ENCODE measurements at regions not wholly inside any gene's neighbourhood (a gene's known extent, or its start where the extent isn't known, plus 50 kb on each side); places are given as distances from the start of the nearest gene placed in this dataset.

DNA sequence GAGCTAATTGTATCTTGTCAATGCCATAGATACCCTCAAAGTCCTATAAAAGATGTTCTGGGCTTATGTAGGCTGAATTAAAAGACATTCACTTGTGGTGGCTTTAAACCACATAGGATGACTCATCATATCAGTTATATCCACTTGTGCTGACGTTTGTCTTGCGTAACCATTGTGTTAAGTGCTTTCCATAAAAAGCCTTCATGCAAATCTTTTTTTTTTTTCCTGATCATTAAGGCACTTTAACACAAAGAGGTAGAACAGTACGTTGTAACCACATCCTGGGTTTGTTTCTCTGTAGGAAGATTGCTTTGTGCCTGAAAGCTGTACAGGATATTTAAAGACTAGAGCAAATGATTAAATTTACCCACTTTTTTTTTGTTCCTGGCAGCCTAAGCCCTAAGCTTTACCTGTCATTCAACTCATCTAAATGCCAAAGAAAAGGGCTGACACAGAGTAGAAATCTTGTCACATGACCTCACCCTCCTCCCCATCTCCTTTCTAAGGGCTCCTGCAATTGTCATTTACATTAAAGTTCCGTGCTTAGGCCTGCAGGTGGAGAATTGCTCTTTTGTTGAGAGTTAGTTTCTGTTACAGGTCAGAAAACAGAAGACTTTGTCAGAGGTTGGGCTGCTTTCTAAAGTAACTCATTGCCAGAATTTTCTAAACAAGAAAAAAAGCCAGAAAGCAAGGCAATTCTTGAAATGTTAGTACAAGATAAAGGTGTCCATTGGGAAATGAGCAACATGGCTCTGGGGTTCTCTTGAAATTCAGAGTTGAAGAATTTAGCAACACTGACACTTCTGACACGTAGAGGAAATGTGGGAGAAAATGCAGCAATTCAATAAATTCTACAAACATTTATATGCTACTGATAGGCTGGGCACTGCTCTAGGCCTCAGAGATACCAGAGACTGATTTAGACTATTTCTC lies 555.6 kb downstream of the PPARGC1A start (continued):
- TF ChIP-seq, protein P1, sequence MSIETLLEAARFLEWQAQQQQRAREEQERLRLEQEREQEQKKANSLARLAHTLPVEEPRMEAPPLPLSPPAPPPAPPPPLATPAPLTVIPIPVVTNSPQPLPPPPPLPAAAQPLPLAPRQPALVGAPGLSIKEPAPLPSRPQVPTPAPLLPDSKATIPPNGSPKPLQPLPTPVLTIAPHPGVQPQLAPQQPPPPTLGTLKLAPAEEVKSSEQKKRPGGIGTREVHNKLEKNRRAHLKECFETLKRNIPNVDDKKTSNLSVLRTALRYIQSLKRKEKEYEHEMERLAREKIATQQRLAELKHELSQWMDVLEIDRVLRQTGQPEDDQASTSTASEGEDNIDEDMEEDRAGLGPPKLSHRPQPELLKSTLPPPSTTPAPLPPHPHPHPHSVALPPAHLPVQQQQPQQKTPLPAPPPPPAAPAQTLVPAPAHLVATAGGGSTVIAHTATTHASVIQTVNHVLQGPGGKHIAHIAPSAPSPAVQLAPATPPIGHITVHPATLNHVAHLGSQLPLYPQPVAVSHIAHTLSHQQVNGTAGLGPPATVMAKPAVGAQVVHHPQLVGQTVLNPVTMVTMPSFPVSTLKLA (conservative IDR thresholded peaks at IDR 0.05) = no peak
- no peak for TF ChIP-seq ZNF354B (CRISPR knock-in tag; IDR thresholded peaks at IDR 0.05)
- no peak for TF ChIP-seq ZNF507 (tag; conservative IDR thresholded peaks at IDR 0.05)
- TF ChIP-seq STAT5A (IDR thresholded peaks at IDR 0.05; ENCODE audit: borderline replicate concordance, low read length) = no peak
- TF ChIP-seq, protein P2, sequence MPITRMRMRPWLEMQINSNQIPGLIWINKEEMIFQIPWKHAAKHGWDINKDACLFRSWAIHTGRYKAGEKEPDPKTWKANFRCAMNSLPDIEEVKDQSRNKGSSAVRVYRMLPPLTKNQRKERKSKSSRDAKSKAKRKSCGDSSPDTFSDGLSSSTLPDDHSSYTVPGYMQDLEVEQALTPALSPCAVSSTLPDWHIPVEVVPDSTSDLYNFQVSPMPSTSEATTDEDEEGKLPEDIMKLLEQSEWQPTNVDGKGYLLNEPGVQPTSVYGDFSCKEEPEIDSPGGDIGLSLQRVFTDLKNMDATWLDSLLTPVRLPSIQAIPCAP (CRISPR knock-in tag; IDR thresholded peaks at IDR 0.05; ENCODE audit: borderline replicate concordance) = no peak
- TF ChIP-seq RUNX1 (IDR thresholded peaks at IDR 0.05; ENCODE audit: low read depth) = no peak
- TF ChIP-seq MCM3 (IDR thresholded peaks at IDR 0.05) = no peak
- no peak for TF ChIP-seq RFX1 (IDR thresholded peaks at IDR 0.05)
- TF ChIP-seq, protein P3, sequence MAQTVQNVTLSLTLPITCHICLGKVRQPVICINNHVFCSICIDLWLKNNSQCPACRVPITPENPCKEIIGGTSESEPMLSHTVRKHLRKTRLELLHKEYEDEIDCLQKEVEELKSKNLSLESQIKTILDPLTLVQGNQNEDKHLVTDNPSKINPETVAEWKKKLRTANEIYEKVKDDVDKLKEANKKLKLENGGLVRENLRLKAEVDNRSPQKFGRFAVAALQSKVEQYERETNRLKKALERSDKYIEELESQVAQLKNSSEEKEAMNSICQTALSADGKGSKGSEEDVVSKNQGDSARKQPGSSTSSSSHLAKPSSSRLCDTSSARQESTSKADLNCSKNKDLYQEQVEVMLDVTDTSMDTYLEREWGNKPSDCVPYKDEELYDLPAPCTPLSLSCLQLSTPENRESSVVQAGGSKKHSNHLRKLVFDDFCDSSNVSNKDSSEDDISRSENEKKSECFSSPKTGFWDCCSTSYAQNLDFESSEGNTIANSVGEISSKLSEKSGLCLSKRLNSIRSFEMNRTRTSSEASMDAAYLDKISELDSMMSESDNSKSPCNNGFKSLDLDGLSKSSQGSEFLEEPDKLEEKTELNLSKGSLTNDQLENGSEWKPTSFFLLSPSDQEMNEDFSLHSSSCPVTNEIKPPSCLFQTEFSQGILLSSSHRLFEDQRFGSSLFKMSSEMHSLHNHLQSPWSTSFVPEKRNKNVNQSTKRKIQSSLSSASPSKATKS (CRISPR knock-in tag; IDR thresholded peaks at IDR 0.05) = no peak
- TF ChIP-seq, protein P4, sequence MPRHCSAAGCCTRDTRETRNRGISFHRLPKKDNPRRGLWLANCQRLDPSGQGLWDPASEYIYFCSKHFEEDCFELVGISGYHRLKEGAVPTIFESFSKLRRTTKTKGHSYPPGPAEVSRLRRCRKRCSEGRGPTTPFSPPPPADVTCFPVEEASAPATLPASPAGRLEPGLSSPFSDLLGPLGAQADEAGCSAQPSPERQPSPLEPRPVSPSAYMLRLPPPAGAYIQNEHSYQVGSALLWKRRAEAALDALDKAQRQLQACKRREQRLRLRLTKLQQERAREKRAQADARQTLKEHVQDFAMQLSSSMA (CRISPR knock-in tag; IDR thresholded peaks at IDR 0.05) = no peak
- TF ChIP-seq ILF3 (IDR thresholded peaks at IDR 0.05; ENCODE audit: borderline replicate concordance) = no peak
- no peak for TF ChIP-seq ZNF140 (CRISPR knock-in tag; IDR thresholded peaks at IDR 0.05)
- no peak for TF ChIP-seq RBM14 (IDR thresholded peaks at IDR 0.05; ENCODE audit: borderline replicate concordance, insufficient read depth, low read depth, low read length)
- TF ChIP-seq ZNF589 (CRISPR knock-in tag; IDR thresholded peaks at IDR 0.05; ENCODE audit: low read depth) = no peak
- TF ChIP-seq HEY1 (CRISPR knock-in tag; IDR thresholded peaks at IDR 0.05; ENCODE audit: borderline replicate concordance) = no peak
- TF ChIP-seq ELF4 (CRISPR knock-in tag; IDR thresholded peaks at IDR 0.05) = no peak
- TF ChIP-seq, protein P5, sequence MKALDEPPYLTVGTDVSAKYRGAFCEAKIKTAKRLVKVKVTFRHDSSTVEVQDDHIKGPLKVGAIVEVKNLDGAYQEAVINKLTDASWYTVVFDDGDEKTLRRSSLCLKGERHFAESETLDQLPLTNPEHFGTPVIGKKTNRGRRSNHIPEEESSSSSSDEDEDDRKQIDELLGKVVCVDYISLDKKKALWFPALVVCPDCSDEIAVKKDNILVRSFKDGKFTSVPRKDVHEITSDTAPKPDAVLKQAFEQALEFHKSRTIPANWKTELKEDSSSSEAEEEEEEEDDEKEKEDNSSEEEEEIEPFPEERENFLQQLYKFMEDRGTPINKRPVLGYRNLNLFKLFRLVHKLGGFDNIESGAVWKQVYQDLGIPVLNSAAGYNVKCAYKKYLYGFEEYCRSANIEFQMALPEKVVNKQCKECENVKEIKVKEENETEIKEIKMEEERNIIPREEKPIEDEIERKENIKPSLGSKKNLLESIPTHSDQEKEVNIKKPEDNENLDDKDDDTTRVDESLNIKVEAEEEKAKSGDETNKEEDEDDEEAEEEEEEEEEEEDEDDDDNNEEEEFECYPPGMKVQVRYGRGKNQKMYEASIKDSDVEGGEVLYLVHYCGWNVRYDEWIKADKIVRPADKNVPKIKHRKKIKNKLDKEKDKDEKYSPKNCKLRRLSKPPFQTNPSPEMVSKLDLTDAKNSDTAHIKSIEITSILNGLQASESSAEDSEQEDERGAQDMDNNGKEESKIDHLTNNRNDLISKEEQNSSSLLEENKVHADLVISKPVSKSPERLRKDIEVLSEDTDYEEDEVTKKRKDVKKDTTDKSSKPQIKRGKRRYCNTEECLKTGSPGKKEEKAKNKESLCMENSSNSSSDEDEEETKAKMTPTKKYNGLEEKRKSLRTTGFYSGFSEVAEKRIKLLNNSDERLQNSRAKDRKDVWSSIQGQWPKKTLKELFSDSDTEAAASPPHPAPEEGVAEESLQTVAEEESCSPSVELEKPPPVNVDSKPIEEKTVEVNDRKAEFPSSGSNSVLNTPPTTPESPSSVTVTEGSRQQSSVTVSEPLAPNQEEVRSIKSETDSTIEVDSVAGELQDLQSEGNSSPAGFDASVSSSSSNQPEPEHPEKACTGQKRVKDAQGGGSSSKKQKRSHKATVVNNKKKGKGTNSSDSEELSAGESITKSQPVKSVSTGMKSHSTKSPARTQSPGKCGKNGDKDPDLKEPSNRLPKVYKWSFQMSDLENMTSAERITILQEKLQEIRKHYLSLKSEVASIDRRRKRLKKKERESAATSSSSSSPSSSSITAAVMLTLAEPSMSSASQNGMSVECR (CRISPR knock-in tag; IDR thresholded peaks at IDR 0.05) = no peak
- TF ChIP-seq KDM2B (CRISPR knock-in tag; IDR thresholded peaks at IDR 0.05) = no peak
- no peak for TF ChIP-seq STAT5B (CRISPR knock-in tag; IDR thresholded peaks at IDR 0.05)

All from K562 (cell line).